ENCODE measurements at regions not wholly inside any gene's neighbourhood (a gene's known extent, or its start where the extent isn't known, plus 50 kb on each side); places are given as distances from the start of the nearest gene placed in this dataset.

- no peak for TF ChIP-seq EZH2 (IDR thresholded peaks at IDR 0.05; ENCODE audit: borderline replicate concordance, insufficient read depth, low read depth, low read length, poor library complexity, severe bottlenecking)
- TF ChIP-seq, protein P1, sequence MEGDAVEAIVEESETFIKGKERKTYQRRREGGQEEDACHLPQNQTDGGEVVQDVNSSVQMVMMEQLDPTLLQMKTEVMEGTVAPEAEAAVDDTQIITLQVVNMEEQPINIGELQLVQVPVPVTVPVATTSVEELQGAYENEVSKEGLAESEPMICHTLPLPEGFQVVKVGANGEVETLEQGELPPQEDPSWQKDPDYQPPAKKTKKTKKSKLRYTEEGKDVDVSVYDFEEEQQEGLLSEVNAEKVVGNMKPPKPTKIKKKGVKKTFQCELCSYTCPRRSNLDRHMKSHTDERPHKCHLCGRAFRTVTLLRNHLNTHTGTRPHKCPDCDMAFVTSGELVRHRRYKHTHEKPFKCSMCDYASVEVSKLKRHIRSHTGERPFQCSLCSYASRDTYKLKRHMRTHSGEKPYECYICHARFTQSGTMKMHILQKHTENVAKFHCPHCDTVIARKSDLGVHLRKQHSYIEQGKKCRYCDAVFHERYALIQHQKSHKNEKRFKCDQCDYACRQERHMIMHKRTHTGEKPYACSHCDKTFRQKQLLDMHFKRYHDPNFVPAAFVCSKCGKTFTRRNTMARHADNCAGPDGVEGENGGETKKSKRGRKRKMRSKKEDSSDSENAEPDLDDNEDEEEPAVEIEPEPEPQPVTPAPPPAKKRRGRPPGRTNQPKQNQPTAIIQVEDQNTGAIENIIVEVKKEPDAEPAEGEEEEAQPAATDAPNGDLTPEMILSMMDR (IDR thresholded peaks at IDR 0.05) = no peak
Observed at GRCh38 chr3:102161384-102162006, 273.3 kb upstream of the ZPLD1 start.

All from B cell (primary cell).